Mesenchymal stem cell (in vitro differentiated cells and primary cell): ENCODE measurements at regions not wholly inside any gene's neighbourhood (a gene's known extent, or its start where the extent isn't known, plus 50 kb on each side); places are given as distances from the start of the nearest gene placed in this dataset.

Experiments used
- DNase-seq: peaks from one replicate; pipeline ENCODE4 v3.0.0-alpha.2; 2013
- H2AFZ ChIP-seq: one replicate; pipeline ENCODE4 v1.6.1; 2013; ENCODE audit warnings: low read depth, mild to moderate bottlenecking, control low read depth, inconsistent platforms, low read length, moderate library complexity
- H2AK5ac ChIP-seq: 2 replicates; pipeline ENCODE4 v1.6.1; 2013; ENCODE audit warnings: low read length, moderate library complexity, mild to moderate bottlenecking, inconsistent platforms; ENCODE audit not compliant: severe bottlenecking
- H2BK120ac ChIP-seq: one replicate; pipeline ENCODE4 v1.6.1; 2013; ENCODE audit warnings: low read depth, mild to moderate bottlenecking, inconsistent platforms, low read length, moderate library complexity
- H2BK12ac ChIP-seq, 2 experiments: one replicate each; pipeline ENCODE4 v1.6.1; 2013; ENCODE audit warnings: inconsistent platforms in 2 of 2, low read length in 2 of 2, mild to moderate bottlenecking in 2 of 2, moderate library complexity in 2 of 2, control low read depth in 1 of 2
- H2BK15ac ChIP-seq: one replicate; pipeline ENCODE4 v1.6.1; 2013; ENCODE audit warnings: mild to moderate bottlenecking, low read depth, inconsistent platforms; ENCODE audit not compliant: poor library complexity, severe bottlenecking
- H2BK5ac ChIP-seq: 2 replicates; pipeline ENCODE4 v1.6.1; 2013; ENCODE audit warnings: low read depth, mild to moderate bottlenecking, low read length, control low read depth, inconsistent platforms; ENCODE audit not compliant: poor library complexity, severe bottlenecking
- H3K14ac ChIP-seq, 2 experiments: one replicate each; pipeline ENCODE4 v1.6.1; 2013; ENCODE audit warnings: inconsistent platforms in 2 of 2, low read length in 2 of 2, control low read depth in 1 of 2, mild to moderate bottlenecking in 1 of 2, moderate library complexity in 1 of 2
- H3K18ac ChIP-seq, 2 experiments: one replicate each; pipeline ENCODE4 v1.6.1; 2013; ENCODE audit warnings: inconsistent platforms in 2 of 2, low read length in 2 of 2, control low read depth in 1 of 2, low read depth in 1 of 2, mild to moderate bottlenecking in 1 of 2
- H3K23ac ChIP-seq, 2 experiments: one replicate each; pipeline ENCODE4 v1.6.1; 2013; ENCODE audit warnings: inconsistent platforms in 2 of 2, low read length in 2 of 2, mild to moderate bottlenecking in 2 of 2, moderate library complexity in 2 of 2, control low read depth in 1 of 2
- H3K27ac ChIP-seq: 2 replicates; pipeline ENCODE4 v1.5.1; 2013; ENCODE audit warnings: mild to moderate bottlenecking, moderate library complexity, low read length, control low read depth, inconsistent platforms; ENCODE audit not compliant: poor library complexity, severe bottlenecking
- H3K27me3 ChIP-seq, 2 experiments: 2 replicates each; pipeline versions ENCODE4 v1.6.1 to v1.7.0; 2013; ENCODE audit warnings: low read length in 2 of 2, mild to moderate bottlenecking in 2 of 2, moderate library complexity in 2 of 2, control low read depth in 1 of 2, inconsistent platforms in 1 of 2; ENCODE audit not compliant: control insufficient read depth in 1 of 2, insufficient read depth in 1 of 2
- H3K36me3 ChIP-seq, 2 experiments: 2 replicates each; pipeline versions ENCODE4 v1.6.1 to v1.7.0; 2013; ENCODE audit warnings: low read length in 2 of 2, control low read depth in 1 of 2, inconsistent platforms in 1 of 2, low read depth in 1 of 2, mild to moderate bottlenecking in 1 of 2; ENCODE audit not compliant: insufficient read depth in 2 of 2, control insufficient read depth in 1 of 2
- H3K4ac ChIP-seq, 2 experiments: one replicate each; pipeline ENCODE4 v1.6.1; 2013; ENCODE audit warnings: inconsistent platforms in 2 of 2, low read length in 2 of 2, mild to moderate bottlenecking in 2 of 2, moderate library complexity in 2 of 2, control low read depth in 1 of 2, low read depth in 1 of 2
- H3K4me1 ChIP-seq: 2 replicates; pipeline ENCODE4 v1.6.1; 2013; ENCODE audit warnings: low read depth, low read length, control low read depth; ENCODE audit not compliant: control insufficient read depth, insufficient read depth
- H3K4me2 ChIP-seq: 2 replicates; pipeline ENCODE4 v1.6.1; 2013; ENCODE audit warnings: low read length, mild to moderate bottlenecking, inconsistent platforms; ENCODE audit not compliant: poor library complexity, severe bottlenecking
- H3K4me3 ChIP-seq, 2 experiments: 2 replicates each; pipeline versions ENCODE4 v1.5.1 to v1.7.0; 2013; ENCODE audit warnings: low read length in 2 of 2, mild to moderate bottlenecking in 2 of 2, control low read depth in 1 of 2, low read depth in 1 of 2; ENCODE audit not compliant: insufficient read depth in 1 of 2
- H3K79me1 ChIP-seq: replicated peaks from 2 replicates; pipeline ENCODE4 v1.6.1; 2013; ENCODE audit warnings: mild to moderate bottlenecking, control low read depth, low read length, inconsistent platforms; ENCODE audit not compliant: poor library complexity, severe bottlenecking
- H3K9ac ChIP-seq: 2 replicates; pipeline ENCODE4 v1.7.0; 2013; ENCODE audit warnings: mild to moderate bottlenecking, low read length, moderate library complexity
- H3K9me3 ChIP-seq: 2 replicates; pipeline ENCODE4 v1.7.0; 2013; ENCODE audit warnings: mild to moderate bottlenecking, low read length; ENCODE audit not compliant: control insufficient read depth
- H4K8ac ChIP-seq: one replicate; pipeline ENCODE4 v1.6.1; 2013; ENCODE audit warnings: inconsistent platforms, mild to moderate bottlenecking, low read length, moderate library complexity
- H4K91ac ChIP-seq: one replicate; pipeline ENCODE4 v1.6.1; 2013; ENCODE audit warnings: mild to moderate bottlenecking, low read length, inconsistent platforms
- WGBS: methylation state at CpG from one replicate; pipeline ENCODE4 v1.1.7; 2013; ENCODE audit warnings: mixed read lengths; 5-methylcytosine and 5-hydroxymethylcytosine counted together

DNA sequence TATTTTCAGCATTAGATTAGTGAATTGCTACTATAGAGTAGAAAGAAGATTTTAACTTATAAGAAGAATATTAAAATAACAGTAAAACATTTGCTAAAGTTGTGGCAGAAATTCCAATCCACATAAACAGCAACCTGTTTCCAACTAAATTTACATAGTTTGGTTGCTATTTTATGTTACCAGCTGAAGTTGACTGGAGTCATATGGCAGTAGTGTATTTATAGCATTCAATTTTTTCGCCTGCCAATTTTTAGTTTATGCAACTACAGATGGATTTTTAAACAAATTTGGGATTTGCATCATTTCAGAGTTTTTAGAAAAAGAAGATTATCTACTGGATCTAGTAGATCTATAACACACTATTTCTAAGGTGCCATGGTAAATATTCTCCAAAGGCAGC, 332.5 kb upstream of the BCHE start:
- no peak overlapping the region for H3K9ac ChIP-seq
- no peak overlapping the region for H3K4me3 ChIP-seq
- no peak overlapping the region for H2BK120ac ChIP-seq
- no peak overlapping the region for H2AFZ ChIP-seq
- H3K4me1 ChIP-seq, result no peaks in the 10 kb centered on the region
- H3K18ac ChIP-seq, result no peak overlapping the region
- H3K14ac ChIP-seq, result no peak overlapping the region
- H3K27me3 ChIP-seq, result no peaks in the 10 kb centered on the region
- no peak overlapping the region for H3K4me2 ChIP-seq
- H3K79me1 ChIP-seq, result no peaks in the 10 kb centered on the region
- H3K27ac ChIP-seq, result no peak overlapping the region
- H3K23ac ChIP-seq, result no peak overlapping the region
- no peak overlapping the region for H4K91ac ChIP-seq
- H3K9me3 ChIP-seq, result no peaks in the 10 kb centered on the region
- WGBS, result no CpG with 5 or more reads among the region's 1 CpG
- no peaks in the 10 kb centered on the region for H3K36me3 ChIP-seq
- H2BK12ac ChIP-seq, result no peak overlapping the region
- no peak overlapping the region for H3K4ac ChIP-seq
- no peak overlapping the region for H4K8ac ChIP-seq
- H2BK15ac ChIP-seq, result no peak overlapping the region
- H2AK5ac ChIP-seq, result no peak overlapping the region
- no peak for DNase-seq
- no peak overlapping the region for H2BK5ac ChIP-seq

DNA sequence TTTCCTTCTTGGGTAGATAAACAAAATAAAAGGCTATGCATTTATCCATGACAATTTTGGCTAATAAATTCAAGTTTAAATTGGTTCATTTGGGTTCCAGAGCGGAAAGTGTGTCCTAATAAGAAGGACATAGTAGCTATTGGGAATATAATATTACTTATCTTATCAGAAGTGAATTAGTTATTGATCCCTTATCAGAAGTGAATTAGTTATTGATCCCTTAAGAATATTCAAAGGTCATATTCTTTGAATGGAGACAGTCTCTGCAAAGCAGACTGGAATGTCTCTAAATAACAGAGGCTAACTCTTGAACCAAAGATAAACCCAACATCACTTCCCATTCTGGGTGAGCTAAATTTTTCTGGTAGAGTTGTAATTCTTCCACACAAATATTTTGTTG, 290.7 kb upstream of the BCHE start:
- no peak overlapping the region for H3K14ac ChIP-seq
- no peak overlapping the region for H4K8ac ChIP-seq
- no peaks in the 10 kb centered on the region for H3K27me3 ChIP-seq
- H2BK5ac ChIP-seq, result no peak overlapping the region
- H2BK15ac ChIP-seq, result no peak overlapping the region
- no peak overlapping the region for H3K4me3 ChIP-seq
- H3K4me2 ChIP-seq, result no peak overlapping the region
- no peaks in the 10 kb centered on the region for H3K9me3 ChIP-seq
- no peak overlapping the region for H3K23ac ChIP-seq
- H2BK120ac ChIP-seq, result no peak overlapping the region
- no peak overlapping the region for H2BK12ac ChIP-seq
- peaks cover 2% of the 10 kb centered on the region for H3K4me1 ChIP-seq
- H2AK5ac ChIP-seq, result no peak overlapping the region
- no peaks in the 10 kb centered on the region for H3K79me1 ChIP-seq
- DNase-seq, result no peak
- no peak overlapping the region for H2AFZ ChIP-seq
- no peak overlapping the region for H3K27ac ChIP-seq
- H4K91ac ChIP-seq, result no peak overlapping the region
- no CpG with 5 or more reads among the region's 1 CpG for WGBS
- H3K9ac ChIP-seq, result no peak overlapping the region
- no peak overlapping the region for H3K4ac ChIP-seq
- no peaks in the 10 kb centered on the region for H3K36me3 ChIP-seq
- no peak overlapping the region for H3K18ac ChIP-seq

DNA sequence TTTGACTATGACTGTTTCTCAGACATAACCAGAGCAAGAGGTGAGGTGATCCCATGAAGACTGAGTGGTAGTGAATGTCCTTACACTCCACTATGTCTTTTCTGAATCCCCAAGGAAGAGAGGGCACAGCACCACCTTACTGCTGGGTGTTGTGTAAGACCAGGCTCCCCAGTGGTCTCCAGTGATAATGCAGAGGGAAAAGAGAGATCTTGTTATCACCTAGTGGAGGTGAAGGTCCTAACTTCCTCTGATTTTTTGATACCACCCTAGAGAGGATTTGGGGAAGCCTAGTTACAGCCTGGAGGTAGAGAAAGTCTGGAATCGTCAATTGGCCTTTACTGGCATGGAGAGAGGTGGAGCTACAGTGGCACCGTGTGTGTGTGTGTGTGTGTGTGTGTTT, 288.0 kb upstream of the BCHE start:
- no peaks in the 10 kb centered on the region for H3K9me3 ChIP-seq
- no peak overlapping the region for H2AK5ac ChIP-seq
- no peak overlapping the region for H3K4me2 ChIP-seq
- H3K79me1 ChIP-seq, result no peaks in the 10 kb centered on the region
- H4K91ac ChIP-seq, result no peak overlapping the region
- no peak overlapping the region for H2BK12ac ChIP-seq
- no peaks in the 10 kb centered on the region for H3K36me3 ChIP-seq
- H2BK120ac ChIP-seq, result no peak overlapping the region
- H3K14ac ChIP-seq, result no peak overlapping the region
- no peak overlapping the region for H3K4ac ChIP-seq
- no peak overlapping the region for H3K9ac ChIP-seq
- WGBS, result 63% methylated on average over 2 of the region's 2 CpGs
- DNase-seq, result no peak
- peaks cover 2% of the 10 kb centered on the region for H3K4me1 ChIP-seq
- no peak overlapping the region for H3K23ac ChIP-seq
- H3K4me3 ChIP-seq, result no peak overlapping the region
- H4K8ac ChIP-seq, result no peak overlapping the region
- no peak overlapping the region for H2BK5ac ChIP-seq
- no peak overlapping the region for H3K27ac ChIP-seq
- no peak overlapping the region for H2BK15ac ChIP-seq
- no peak overlapping the region for H2AFZ ChIP-seq
- H3K27me3 ChIP-seq, result no peaks in the 10 kb centered on the region
- no peak overlapping the region for H3K18ac ChIP-seq

DNA sequence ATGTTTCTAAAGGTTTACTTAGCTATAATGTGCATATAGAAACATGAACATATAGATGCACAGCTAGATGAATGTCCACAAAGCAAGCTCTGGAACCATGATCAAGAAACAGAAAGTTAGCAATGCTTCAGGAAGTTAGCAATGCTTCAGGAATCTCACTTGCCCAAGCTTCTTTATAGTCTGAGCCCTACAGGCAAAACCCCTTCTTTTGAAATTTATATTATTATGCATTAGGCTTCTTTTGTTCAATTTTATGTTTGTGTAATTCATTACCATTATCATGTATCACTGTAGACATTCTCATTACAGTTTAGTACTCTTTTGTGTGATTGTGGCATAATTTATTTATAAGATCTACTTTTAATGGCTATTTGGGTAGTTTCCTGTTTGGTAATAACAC, 286.4 kb upstream of the BCHE start:
- H3K9ac ChIP-seq, result no peak overlapping the region
- H2AK5ac ChIP-seq, result no peak overlapping the region
- H2AFZ ChIP-seq, result no peak overlapping the region
- no peak overlapping the region for H3K18ac ChIP-seq
- H3K14ac ChIP-seq, result no peak overlapping the region
- H3K23ac ChIP-seq, result no peak overlapping the region
- no peak overlapping the region for H2BK120ac ChIP-seq
- no peak overlapping the region for H2BK12ac ChIP-seq
- H3K4me3 ChIP-seq, result no peak overlapping the region
- no peak overlapping the region for H4K8ac ChIP-seq
- H3K4me2 ChIP-seq, result no peak overlapping the region
- H3K36me3 ChIP-seq, result no peaks in the 10 kb centered on the region
- peak; percentile 59 for DNase-seq
- no peak overlapping the region for H3K4ac ChIP-seq
- peaks cover 2% of the 10 kb centered on the region for H3K4me1 ChIP-seq
- no peak overlapping the region for H3K27ac ChIP-seq
- H3K9me3 ChIP-seq, result peaks cover 6% of the 10 kb centered on the region
- no peak overlapping the region for H4K91ac ChIP-seq
- no peak overlapping the region for H2BK15ac ChIP-seq
- no peaks in the 10 kb centered on the region for H3K79me1 ChIP-seq
- no peaks in the 10 kb centered on the region for H3K27me3 ChIP-seq
- H2BK5ac ChIP-seq, result no peak overlapping the region
